HCT116 (cell line): ENCODE measurements at regions not wholly inside any gene's neighbourhood (a gene's known extent, or its start where the extent isn't known, plus 50 kb on each side); places are given as distances from the start of the nearest gene placed in this dataset.

ENCODE experiments used
- CEBPB ChIP-seq: IDR thresholded peaks from 2 replicates; pipeline ENCODE4 v1.6.1; 2012; ENCODE audit warnings: low read depth
- EZH2 ChIP-seq: fragments of 200-600 bp; sonication (generic); IDR thresholded peaks from 2 replicates; pipeline ENCODE4 v1.6.1; 2017; ENCODE audit warnings: antibody characterized with exemption, mixed run types
- POLR2A ChIP-seq: IDR thresholded peaks from 2 replicates; pipeline ENCODE4 v1.7.0; 2011; ENCODE audit warnings: borderline replicate concordance; ENCODE audit not compliant: insufficient read depth, insufficient read length; ENCODE audit errors: extremely low read depth
- POLR2AphosphoS5 ChIP-seq: IDR thresholded peaks from 2 replicates; pipeline ENCODE4 v1.6.1; 2011; ENCODE audit warnings: mild to moderate bottlenecking, low read depth, low read length, moderate library complexity
- SIN3A ChIP-seq: IDR thresholded peaks from 2 replicates; pipeline ENCODE4 v1.6.1; 2012; ENCODE audit warnings: low read depth
- TCF7L2 ChIP-seq: IDR thresholded peaks from 2 replicates; pipeline ENCODE4 v1.7.0; 2011; ENCODE audit warnings: borderline replicate concordance, inconsistent platforms; ENCODE audit not compliant: insufficient read depth, insufficient read length; ENCODE audit errors: extremely low read depth
- YY1 ChIP-seq: IDR thresholded peaks from 2 replicates; pipeline ENCODE4 v1.6.1; 2011; ENCODE audit warnings: low read length, low read depth, moderate library complexity, mild to moderate bottlenecking; ENCODE audit not compliant: insufficient replicate concordance; ENCODE audit errors: extremely low read depth
- ZFX ChIP-seq: fragments of 450-650 bp; IDR thresholded peaks from 2 replicates; pipeline ENCODE4 v1.6.1; 2017
- ZNF274 ChIP-seq: fragments of 200-500 bp; sonication (Bioruptor generic); IDR thresholded peaks from 2 replicates; pipeline ENCODE4 v1.6.1; 2014; ENCODE audit warnings: mild to moderate bottlenecking, low read depth, low read length, inconsistent platforms
- TF ChIP-seq, protein P1 (sequence below): IDR thresholded peaks from 2 replicates; pipeline ENCODE4 v1.6.1; 2011; ENCODE audit warnings: mild to moderate bottlenecking, low read length, moderate library complexity; ENCODE audit not compliant: insufficient replicate concordance; ENCODE audit errors: extremely low read depth
- TF ChIP-seq, protein P2 (sequence below), 3 experiments: fragments of 200-600 bp in 1 of 3; sonication (generic) in 1 of 3; IDR thresholded peaks in 2 of 3; conservative IDR thresholded peaks in 1 of 3; 2 replicates each; pipeline ENCODE4 v1.5.1; 2012 to 2017; ENCODE audit warnings: low read depth in 2 of 3, low read length in 2 of 3, antibody characterized with exemption in 1 of 3, borderline replicate concordance in 1 of 3, control low read depth in 1 of 3, mild to moderate bottlenecking in 1 of 3, mixed read lengths in 1 of 3, mixed run types in 1 of 3, moderate library complexity in 1 of 3; ENCODE audit not compliant: insufficient read depth in 1 of 3
- TF ChIP-seq, protein P3 (sequence below): IDR thresholded peaks from 2 replicates; pipeline ENCODE4 v1.6.1; 2012
- TF ChIP-seq, protein P4 (sequence below): IDR thresholded peaks from 2 replicates; pipeline ENCODE4 v1.6.1; 2012; ENCODE audit warnings: low read depth
- TF ChIP-seq, protein P5 (sequence below): IDR thresholded peaks from 2 replicates; pipeline ENCODE4 v1.6.1; 2012

DNA sequence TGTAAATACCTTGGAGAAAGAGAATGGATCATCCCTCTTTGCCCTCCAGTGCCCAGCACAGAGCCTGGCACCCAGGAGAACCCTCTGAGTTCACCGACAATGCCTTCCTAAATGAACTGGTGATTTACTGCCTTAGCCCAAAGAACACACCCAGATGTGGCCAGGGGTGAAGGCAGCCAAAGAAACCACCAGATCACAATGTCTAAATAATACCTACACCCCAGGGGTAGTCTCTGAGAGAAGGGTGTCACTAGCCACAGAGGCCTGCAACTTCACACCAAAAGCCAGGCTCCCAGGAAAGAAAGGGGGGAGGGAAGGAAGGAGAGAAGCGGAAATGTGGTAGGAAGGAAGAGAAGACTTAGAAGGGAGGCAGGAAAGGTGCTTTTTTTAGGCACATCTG lies 65.7 kb downstream of the RPL27A start:
- TF ChIP-seq YY1 (no peak), CEBPB (no peak), TCF7L2 (no peak), EZH2 (no peak), ZNF274 (no peak), SIN3A (no peak), POLR2A (no peak), ZFX (no peak), POLR2AphosphoS5 (no peak)
- TF ChIP-seq, protein P1, sequence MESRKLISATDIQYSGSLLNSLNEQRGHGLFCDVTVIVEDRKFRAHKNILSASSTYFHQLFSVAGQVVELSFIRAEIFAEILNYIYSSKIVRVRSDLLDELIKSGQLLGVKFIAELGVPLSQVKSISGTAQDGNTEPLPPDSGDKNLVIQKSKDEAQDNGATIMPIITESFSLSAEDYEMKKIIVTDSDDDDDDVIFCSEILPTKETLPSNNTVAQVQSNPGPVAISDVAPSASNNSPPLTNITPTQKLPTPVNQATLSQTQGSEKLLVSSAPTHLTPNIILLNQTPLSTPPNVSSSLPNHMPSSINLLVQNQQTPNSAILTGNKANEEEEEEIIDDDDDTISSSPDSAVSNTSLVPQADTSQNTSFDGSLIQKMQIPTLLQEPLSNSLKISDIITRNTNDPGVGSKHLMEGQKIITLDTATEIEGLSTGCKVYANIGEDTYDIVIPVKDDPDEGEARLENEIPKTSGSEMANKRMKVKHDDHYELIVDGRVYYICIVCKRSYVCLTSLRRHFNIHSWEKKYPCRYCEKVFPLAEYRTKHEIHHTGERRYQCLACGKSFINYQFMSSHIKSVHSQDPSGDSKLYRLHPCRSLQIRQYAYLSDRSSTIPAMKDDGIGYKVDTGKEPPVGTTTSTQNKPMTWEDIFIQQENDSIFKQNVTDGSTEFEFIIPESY: no peak
- TF ChIP-seq, protein P2, sequence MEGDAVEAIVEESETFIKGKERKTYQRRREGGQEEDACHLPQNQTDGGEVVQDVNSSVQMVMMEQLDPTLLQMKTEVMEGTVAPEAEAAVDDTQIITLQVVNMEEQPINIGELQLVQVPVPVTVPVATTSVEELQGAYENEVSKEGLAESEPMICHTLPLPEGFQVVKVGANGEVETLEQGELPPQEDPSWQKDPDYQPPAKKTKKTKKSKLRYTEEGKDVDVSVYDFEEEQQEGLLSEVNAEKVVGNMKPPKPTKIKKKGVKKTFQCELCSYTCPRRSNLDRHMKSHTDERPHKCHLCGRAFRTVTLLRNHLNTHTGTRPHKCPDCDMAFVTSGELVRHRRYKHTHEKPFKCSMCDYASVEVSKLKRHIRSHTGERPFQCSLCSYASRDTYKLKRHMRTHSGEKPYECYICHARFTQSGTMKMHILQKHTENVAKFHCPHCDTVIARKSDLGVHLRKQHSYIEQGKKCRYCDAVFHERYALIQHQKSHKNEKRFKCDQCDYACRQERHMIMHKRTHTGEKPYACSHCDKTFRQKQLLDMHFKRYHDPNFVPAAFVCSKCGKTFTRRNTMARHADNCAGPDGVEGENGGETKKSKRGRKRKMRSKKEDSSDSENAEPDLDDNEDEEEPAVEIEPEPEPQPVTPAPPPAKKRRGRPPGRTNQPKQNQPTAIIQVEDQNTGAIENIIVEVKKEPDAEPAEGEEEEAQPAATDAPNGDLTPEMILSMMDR (IDR thresholded peaks at IDR 0.05 in 2 of 3, conservative IDR thresholded peaks at IDR 0.05 in 1 of 3; ENCODE audit: borderline replicate concordance in 1 of 3, insufficient read depth in 1 of 3, low read depth in 2 of 3, low read length in 2 of 3): no peak
- TF ChIP-seq, protein P3, sequence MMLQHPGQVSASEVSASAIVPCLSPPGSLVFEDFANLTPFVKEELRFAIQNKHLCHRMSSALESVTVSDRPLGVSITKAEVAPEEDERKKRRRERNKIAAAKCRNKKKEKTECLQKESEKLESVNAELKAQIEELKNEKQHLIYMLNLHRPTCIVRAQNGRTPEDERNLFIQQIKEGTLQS: no peak
- TF ChIP-seq, protein P4, sequence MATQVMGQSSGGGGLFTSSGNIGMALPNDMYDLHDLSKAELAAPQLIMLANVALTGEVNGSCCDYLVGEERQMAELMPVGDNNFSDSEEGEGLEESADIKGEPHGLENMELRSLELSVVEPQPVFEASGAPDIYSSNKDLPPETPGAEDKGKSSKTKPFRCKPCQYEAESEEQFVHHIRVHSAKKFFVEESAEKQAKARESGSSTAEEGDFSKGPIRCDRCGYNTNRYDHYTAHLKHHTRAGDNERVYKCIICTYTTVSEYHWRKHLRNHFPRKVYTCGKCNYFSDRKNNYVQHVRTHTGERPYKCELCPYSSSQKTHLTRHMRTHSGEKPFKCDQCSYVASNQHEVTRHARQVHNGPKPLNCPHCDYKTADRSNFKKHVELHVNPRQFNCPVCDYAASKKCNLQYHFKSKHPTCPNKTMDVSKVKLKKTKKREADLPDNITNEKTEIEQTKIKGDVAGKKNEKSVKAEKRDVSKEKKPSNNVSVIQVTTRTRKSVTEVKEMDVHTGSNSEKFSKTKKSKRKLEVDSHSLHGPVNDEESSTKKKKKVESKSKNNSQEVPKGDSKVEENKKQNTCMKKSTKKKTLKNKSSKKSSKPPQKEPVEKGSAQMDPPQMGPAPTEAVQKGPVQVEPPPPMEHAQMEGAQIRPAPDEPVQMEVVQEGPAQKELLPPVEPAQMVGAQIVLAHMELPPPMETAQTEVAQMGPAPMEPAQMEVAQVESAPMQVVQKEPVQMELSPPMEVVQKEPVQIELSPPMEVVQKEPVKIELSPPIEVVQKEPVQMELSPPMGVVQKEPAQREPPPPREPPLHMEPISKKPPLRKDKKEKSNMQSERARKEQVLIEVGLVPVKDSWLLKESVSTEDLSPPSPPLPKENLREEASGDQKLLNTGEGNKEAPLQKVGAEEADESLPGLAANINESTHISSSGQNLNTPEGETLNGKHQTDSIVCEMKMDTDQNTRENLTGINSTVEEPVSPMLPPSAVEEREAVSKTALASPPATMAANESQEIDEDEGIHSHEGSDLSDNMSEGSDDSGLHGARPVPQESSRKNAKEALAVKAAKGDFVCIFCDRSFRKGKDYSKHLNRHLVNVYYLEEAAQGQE: no peak
- TF ChIP-seq, protein P5, sequence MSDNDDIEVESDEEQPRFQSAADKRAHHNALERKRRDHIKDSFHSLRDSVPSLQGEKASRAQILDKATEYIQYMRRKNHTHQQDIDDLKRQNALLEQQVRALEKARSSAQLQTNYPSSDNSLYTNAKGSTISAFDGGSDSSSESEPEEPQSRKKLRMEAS: no peak
